ENCODE measurements at regions not wholly inside any gene's neighbourhood (a gene's known extent, or its start where the extent isn't known, plus 50 kb on each side); places are given as distances from the start of the nearest gene placed in this dataset.

DNA sequence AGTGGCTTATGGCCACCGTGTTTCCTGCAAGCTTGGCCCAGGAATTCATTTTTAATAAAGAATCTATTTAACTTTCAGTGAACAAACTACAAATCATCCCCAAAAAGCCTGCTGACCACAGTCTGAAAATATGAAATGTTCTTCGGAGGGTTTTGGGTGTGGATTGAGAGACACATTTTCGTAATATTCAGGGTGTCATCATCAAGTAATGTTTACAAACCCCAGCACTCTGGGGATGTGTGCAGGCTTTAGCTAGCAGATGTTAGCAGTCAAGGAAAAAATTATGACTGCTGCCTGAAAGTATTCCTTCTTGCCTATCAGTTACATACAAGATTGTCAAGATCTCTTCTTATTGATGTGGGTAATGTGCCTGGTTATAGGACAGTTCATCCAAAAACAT, 143.9 kb upstream of the FN1 start:
- TF ChIP-seq, protein P1, sequence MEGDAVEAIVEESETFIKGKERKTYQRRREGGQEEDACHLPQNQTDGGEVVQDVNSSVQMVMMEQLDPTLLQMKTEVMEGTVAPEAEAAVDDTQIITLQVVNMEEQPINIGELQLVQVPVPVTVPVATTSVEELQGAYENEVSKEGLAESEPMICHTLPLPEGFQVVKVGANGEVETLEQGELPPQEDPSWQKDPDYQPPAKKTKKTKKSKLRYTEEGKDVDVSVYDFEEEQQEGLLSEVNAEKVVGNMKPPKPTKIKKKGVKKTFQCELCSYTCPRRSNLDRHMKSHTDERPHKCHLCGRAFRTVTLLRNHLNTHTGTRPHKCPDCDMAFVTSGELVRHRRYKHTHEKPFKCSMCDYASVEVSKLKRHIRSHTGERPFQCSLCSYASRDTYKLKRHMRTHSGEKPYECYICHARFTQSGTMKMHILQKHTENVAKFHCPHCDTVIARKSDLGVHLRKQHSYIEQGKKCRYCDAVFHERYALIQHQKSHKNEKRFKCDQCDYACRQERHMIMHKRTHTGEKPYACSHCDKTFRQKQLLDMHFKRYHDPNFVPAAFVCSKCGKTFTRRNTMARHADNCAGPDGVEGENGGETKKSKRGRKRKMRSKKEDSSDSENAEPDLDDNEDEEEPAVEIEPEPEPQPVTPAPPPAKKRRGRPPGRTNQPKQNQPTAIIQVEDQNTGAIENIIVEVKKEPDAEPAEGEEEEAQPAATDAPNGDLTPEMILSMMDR (IDR thresholded peaks at IDR 0.05; ENCODE audit: low read depth, low read length, poor library complexity, severe bottlenecking) = no peak
- no peak for TF ChIP-seq EZH2phosphoT487 (IDR thresholded peaks at IDR 0.05; ENCODE audit: borderline replicate concordance, low read length)

Measured in DOHH2 (cell line).